Suprapubic skin (tissue), 4 donors: ENCODE measurements at regions not wholly inside any gene's neighbourhood (a gene's known extent, or its start where the extent isn't known, plus 50 kb on each side); places are given as distances from the start of the nearest gene placed in this dataset.

ENCODE experiments used
- CTCF ChIP-seq, 2 donors: fragments of 200-600 bp in 1 of 2; fragments of 450-650 bp in 1 of 2; sonication (generic) in 1 of 2; IDR thresholded peaks; one replicate each; pipeline ENCODE4 v1.5.1; 2016 to 2019; ENCODE audit warnings: antibody characterized with exemption in 2 of 2, mild to moderate bottlenecking in 1 of 2, moderate library complexity in 1 of 2
- EP300 ChIP-seq: sonication (generic); formaldehyde crosslinking; IDR thresholded peaks from one replicate; pipeline ENCODE4 v1.6.1; 2017; ENCODE audit warnings: antibody characterized with exemption
- POLR2A ChIP-seq, 2 donors: fragments of 450-650 bp; IDR thresholded peaks; one replicate each; pipeline ENCODE4 v1.6.1; 2017; ENCODE audit warnings: antibody characterized with exemption in 2 of 2, mild to moderate bottlenecking in 2 of 2, moderate library complexity in 2 of 2
- POLR2AphosphoS5 ChIP-seq, 3 donors: sonication (generic); formaldehyde crosslinking; IDR thresholded peaks; one replicate each; pipeline ENCODE4 v1.6.1; 2017; ENCODE audit warnings: antibody characterized with exemption in 3 of 3

- TF ChIP-seq CTCF (IDR thresholded peaks at IDR 0.05) (no peak), POLR2A (IDR thresholded peaks at IDR 0.05) (no peak), POLR2AphosphoS5 (IDR thresholded peaks at IDR 0.05) (no peak), EP300 (no peak)
Measured at GRCh38 chr22:48824712-48825651, 1002.7 kb downstream of the BRD1 start.
